ENCODE measurements at regions not wholly inside any gene's neighbourhood (a gene's known extent, or its start where the extent isn't known, plus 50 kb on each side); places are given as distances from the start of the nearest gene placed in this dataset.

DNA sequence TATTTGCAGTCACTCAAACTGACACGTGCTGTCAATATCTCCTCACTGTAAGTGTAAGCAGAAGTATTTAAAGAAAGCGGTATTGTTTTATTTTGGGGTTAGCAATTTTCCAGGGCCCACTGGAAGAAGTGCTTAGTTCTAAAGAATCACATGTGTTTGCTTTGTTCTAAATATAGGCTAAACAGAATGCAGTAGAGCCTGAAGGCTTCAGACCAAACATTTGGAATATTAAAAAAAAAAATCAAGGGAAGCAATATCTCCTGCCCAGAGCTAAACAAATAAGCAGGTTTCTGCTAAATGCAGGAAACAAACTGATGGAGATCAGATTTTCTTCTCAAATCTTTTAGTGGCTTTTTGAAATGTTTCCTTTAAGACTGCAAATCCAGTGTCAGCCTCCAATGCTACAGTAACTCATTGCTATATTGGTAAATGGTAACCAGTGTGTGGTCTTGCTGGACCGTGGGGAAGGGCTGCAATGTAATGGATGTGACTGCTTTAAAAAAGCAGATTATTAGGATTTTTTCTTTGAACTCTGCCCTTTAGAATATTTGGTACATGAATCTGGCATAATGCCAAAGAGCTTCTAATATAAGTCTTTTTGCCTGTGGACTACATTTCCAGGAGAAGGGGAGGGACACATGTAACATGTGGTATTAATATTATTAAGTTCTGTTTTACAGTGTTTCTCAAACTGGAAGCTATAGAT lies 317.1 kb upstream of the FERMT1 start:
- H3K27ac ChIP-seq, result no peak overlapping the region
- TF ChIP-seq, protein P1, sequence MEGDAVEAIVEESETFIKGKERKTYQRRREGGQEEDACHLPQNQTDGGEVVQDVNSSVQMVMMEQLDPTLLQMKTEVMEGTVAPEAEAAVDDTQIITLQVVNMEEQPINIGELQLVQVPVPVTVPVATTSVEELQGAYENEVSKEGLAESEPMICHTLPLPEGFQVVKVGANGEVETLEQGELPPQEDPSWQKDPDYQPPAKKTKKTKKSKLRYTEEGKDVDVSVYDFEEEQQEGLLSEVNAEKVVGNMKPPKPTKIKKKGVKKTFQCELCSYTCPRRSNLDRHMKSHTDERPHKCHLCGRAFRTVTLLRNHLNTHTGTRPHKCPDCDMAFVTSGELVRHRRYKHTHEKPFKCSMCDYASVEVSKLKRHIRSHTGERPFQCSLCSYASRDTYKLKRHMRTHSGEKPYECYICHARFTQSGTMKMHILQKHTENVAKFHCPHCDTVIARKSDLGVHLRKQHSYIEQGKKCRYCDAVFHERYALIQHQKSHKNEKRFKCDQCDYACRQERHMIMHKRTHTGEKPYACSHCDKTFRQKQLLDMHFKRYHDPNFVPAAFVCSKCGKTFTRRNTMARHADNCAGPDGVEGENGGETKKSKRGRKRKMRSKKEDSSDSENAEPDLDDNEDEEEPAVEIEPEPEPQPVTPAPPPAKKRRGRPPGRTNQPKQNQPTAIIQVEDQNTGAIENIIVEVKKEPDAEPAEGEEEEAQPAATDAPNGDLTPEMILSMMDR (conservative IDR thresholded peaks at IDR 0.05), result no peak

DNA sequence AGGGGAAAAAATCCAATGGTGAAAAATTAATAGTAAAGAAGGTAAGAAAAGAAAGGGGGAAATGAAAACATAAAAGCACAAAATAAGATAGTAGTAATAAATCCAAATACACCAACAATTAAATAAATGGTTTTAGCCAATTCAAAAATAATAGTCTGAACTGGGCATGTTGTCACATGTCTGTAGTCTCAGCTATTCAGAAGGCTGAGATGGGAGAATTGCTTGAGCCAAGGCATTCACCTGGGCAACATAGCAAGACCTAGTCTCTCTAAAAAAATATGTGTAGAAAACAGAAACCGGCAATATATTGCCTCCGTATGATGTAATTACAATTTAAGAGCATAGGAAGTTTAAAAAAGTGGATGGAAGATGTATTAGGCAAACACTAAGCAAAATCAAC lies 311.3 kb upstream of the FERMT1 start:
- no peak overlapping the region for H3K27ac ChIP-seq
- TF ChIP-seq, protein P1 (conservative IDR thresholded peaks at IDR 0.05), result no peak

DNA sequence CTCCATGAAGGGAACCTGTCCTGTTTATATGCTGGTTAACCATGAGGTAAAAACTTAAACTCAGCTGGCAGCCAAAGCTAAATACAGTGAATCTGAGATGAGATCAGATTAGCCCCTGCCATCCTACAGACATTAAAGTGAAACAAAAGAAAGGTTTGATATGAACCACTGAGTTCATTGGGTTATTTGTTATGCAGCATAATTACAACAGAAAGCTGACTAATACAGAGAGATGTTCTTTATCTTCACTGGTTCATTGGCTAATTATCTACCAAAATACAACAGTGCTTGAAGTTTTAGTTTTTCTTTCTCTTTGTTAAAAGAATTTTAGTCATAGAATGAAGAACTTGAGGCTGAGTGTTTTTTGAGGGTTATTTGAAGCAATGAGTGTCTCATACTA lies 307.6 kb upstream of the FERMT1 start:
- H3K27ac ChIP-seq, result no peak overlapping the region
- TF ChIP-seq, protein P1 (conservative IDR thresholded peaks at IDR 0.05), result no peak

DNA sequence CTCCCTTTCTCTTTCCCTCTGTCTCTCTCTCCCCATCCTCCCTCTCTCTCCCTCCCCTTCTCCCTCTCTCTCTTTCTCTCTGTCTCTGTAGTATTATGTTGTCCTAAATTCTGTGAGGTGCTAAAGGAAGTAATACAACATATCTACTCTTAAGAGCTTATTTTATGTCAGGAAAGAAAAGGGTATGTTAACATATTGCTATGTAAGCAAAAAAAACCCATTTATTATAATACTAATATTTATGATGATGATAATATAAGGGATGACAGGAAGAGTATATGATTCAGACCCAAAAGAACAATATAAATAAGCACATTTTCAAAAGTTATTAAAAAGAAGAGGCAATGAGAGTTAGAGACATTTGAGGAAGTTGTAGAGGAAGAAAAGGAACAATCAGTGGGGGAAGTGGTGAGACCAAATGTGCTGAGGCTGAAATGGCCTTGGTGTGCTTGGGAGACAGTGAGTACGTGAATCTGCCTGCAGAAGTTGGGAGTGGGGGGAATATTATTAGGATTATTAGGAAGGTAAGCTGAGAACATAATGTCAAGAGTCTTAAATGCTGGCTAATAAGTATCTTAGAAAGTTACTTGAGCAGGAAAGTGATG lies 303.6 kb upstream of the FERMT1 start:
- TF ChIP-seq, protein P1 (conservative IDR thresholded peaks at IDR 0.05), result no peak
- no peak overlapping the region for H3K27ac ChIP-seq

DNA sequence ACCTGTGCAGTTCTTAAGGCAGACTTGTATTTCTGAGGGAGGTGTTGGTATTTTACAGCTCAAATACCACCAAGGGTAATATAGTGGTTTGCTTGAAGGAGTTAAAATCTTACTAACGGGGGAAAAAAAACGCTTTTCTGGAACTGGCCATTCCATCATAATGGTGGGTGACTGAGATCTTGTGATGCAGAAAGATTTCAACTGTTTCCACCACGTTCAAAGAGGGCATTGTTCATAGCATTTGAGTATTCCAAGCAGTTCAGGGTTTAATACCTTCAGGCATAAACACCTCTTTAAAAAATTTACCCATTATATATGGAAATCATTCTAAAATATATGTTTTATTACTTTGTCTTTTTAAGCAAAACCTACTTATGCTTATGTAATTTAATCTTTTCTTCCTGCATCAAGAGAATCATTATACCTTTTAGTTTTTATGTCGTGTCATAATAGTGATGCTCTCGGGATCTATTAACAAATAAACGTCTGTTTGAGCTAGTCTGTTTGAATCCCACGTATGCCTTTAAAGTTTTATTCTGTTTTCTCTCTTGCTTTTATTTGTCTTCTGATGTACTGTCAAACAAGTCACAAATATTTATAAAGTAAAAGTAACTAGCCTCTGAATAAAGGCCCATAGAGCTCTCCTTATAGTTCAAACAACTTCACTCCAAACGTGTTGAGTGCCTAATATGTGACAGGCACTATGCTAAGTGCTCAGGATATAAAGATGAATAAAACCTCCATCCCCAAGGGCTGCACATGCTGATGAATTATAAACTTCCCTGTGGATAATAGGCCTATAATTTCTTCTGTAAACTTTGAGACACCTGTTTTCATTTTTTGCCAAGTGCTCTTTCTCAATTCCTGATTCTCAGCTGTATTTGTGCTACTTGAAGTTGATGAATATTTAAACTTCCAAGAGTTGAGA lies 298.8 kb upstream of the FERMT1 start:
- TF ChIP-seq, protein P1 (conservative IDR thresholded peaks at IDR 0.05), result no peak
- no peak overlapping the region for H3K27ac ChIP-seq

DNA sequence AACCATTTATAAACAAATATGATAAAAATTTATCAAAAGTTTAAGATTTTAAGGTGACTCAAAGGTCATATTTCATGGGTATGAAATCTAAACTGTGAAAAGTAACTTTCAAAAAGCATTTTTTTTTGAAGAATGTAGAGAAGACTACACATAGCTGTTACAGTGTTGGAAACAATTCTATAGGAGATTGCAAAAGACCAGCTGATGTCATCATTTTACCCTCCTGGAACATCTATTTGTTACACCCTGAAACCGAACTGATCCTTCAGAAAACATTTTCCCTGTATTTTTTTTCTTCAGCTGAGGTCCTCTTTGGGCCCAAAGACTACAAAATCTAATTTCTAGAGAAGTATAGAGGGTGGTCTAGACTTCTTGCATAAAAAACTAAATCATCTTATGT lies 297.5 kb upstream of the FERMT1 start:
- TF ChIP-seq, protein P1 (conservative IDR thresholded peaks at IDR 0.05), result no peak
- H3K27ac ChIP-seq, result no peak overlapping the region

DNA sequence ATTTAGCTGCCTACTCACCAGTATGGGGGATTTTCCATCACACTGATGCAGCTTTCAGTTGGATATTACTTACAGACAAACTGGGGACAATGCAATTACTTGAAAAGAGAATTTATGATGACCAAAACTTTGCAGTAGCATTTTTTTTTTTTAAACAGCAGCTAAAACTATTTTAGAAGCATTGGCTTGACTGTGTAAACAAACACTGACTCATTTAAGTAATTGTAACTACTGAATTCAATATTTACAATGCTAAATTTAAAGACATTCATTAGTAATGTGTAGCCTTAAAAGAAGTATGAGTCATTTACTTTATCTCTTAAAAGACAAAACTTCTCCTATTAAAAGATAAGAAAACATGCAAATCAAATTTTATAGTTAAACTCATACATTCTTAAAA lies 295.9 kb upstream of the FERMT1 start:
- H3K27ac ChIP-seq, result no peak overlapping the region
- TF ChIP-seq, protein P1 (conservative IDR thresholded peaks at IDR 0.05), result no peak
